Upper lobe of left lung (tissue), 6 donors: ENCODE measurements at regions not wholly inside any gene's neighbourhood (a gene's known extent, or its start where the extent isn't known, plus 50 kb on each side); places are given as distances from the start of the nearest gene placed in this dataset.

Experiments used
- ATAC-seq, 2 donors: fragments of 200-7000 bp; cut with Tn5 transposase; one replicate each; pipeline ENCODE4 v1.9.1; 2022; ENCODE audit warnings: mild to moderate bottlenecking in 2 of 2, moderate library complexity in 2 of 2; ENCODE audit not compliant: low FRiP score in 2 of 2
- DNase-seq, 2 donors: peaks; one replicate each; pipeline ENCODE4 v3.0.0-alpha.2; 2019 to 2020
- H3K27ac ChIP-seq, 4 donors: fragments of 200-600 bp; sonication (generic); one replicate each; pipeline ENCODE4 v1.5.1; 2016 to 2019
- H3K27me3 ChIP-seq, 4 donors: fragments of 200-600 bp; sonication (generic); one replicate each; pipeline ENCODE4 v1.5.1; 2017 to 2019
- H3K36me3 ChIP-seq, 4 donors: fragments of 200-600 bp; sonication (generic); one replicate each; pipeline ENCODE4 v1.5.1; 2016 to 2019
- H3K4me1 ChIP-seq, 4 donors: fragments of 200-600 bp; sonication (generic); one replicate each; pipeline ENCODE4 v1.5.1; 2018 to 2019
- H3K4me3 ChIP-seq, 4 donors: fragments of 200-600 bp; sonication (generic); one replicate each; pipeline ENCODE4 v1.5.1; 2017 to 2019; ENCODE audit warnings: mild to moderate bottlenecking in 2 of 4, moderate library complexity in 1 of 4
- H3K9me3 ChIP-seq, 4 donors: fragments of 200-600 bp; sonication (generic); one replicate each; pipeline ENCODE4 v1.5.1; 2018 to 2019
- CTCF ChIP-seq, 6 experiments: fragments of 450-650 bp in 4 of 6; fragments of 200-600 bp in 2 of 6; sonication (generic) in 2 of 6; IDR thresholded peaks; one replicate each; pipeline ENCODE4 v1.5.1; 2016 to 2019; ENCODE audit warnings: antibody characterized with exemption in 6 of 6
- EP300 ChIP-seq, 4 donors: sonication (generic); formaldehyde crosslinking; IDR thresholded peaks; one replicate each; pipeline ENCODE4 v1.5.1; 2017; ENCODE audit warnings: antibody characterized with exemption in 4 of 4, control low read depth in 2 of 4
- POLR2A ChIP-seq, 4 donors: fragments of 450-650 bp; IDR thresholded peaks; one replicate each; pipeline ENCODE4 v1.5.1; 2016 to 2017; ENCODE audit warnings: antibody characterized with exemption in 4 of 4, mild to moderate bottlenecking in 2 of 4
- POLR2AphosphoS5 ChIP-seq, 2 donors: sonication (generic); formaldehyde crosslinking; IDR thresholded peaks; one replicate each; pipeline ENCODE4 v1.5.1; 2017; ENCODE audit warnings: antibody characterized with exemption in 2 of 2
- WGBS, 2 donors: methylation state at CpG; one replicate each; pipeline ENCODE4 v1.1.5; 2017 to 2018; 5-methylcytosine and 5-hydroxymethylcytosine counted together
- donor health status: DM: no; HTN: no; CAD: no; lungs with moderate emphysema.
- donor health status: DM: no; HTN: yes; CAD: no; lungs with severe emphysema.

- Histone ChIP-seq H3K27ac (no peak overlapping the region), H3K4me3 (no peak overlapping the region), H3K9me3 (no peaks in the 10 kb centered on the region), H3K36me3 (no peaks in the 10 kb centered on the region), H3K27me3 (no peaks in the 10 kb centered on the region), H3K4me1 (no peaks in the 10 kb centered on the region)
- DNase-seq = no peak
- TF ChIP-seq CTCF (IDR thresholded peaks at IDR 0.05) (no peak), POLR2A (IDR thresholded peaks at IDR 0.05) (no peak), POLR2AphosphoS5 (IDR thresholded peaks at IDR 0.05) (no peak), EP300 (IDR thresholded peaks at IDR 0.05) (no peak)
- ATAC-seq = no peak
Measured at GRCh38 chr2:57100436-57100835, 916.6 kb downstream of the CCDC85A start.

- TF ChIP-seq EP300 (IDR thresholded peaks at IDR 0.05) (no peak), POLR2AphosphoS5 (IDR thresholded peaks at IDR 0.05) (no peak), POLR2A (IDR thresholded peaks at IDR 0.05) (no peak), CTCF (IDR thresholded peaks at IDR 0.05) (no peak)
- no peak for DNase-seq
- H3K36me3 ChIP-seq = no peaks in the 10 kb centered on the region
- H3K4me3 ChIP-seq = no peak overlapping the region
- H3K9me3 ChIP-seq = peaks cover 0 to 9% (median 2%) of the 10 kb centered on the region in 4 donors
- WGBS, 2 donors = 83 to 85% methylated on average over 4 of the region's 4 CpGs
- H3K27ac ChIP-seq = no peak overlapping the region
- no peaks in the 10 kb centered on the region for H3K27me3 ChIP-seq
- ATAC-seq = no peak
- no peaks in the 10 kb centered on the region for H3K4me1 ChIP-seq
Measured at GRCh38 chr2:57105694-57106093, 921.9 kb downstream of the CCDC85A start.

- DNase-seq (no peak), ATAC-seq (no peak)
- no peak overlapping the region for H3K27ac ChIP-seq
- peaks cover 0 to 9% (median 2%) of the 10 kb centered on the region in 4 donors for H3K9me3 ChIP-seq
- H3K36me3 ChIP-seq = no peaks in the 10 kb centered on the region
- no peak overlapping the region for H3K4me3 ChIP-seq
- H3K27me3 ChIP-seq = no peaks in the 10 kb centered on the region
- H3K4me1 ChIP-seq = no peaks in the 10 kb centered on the region
- TF ChIP-seq POLR2AphosphoS5 (IDR thresholded peaks at IDR 0.05) (no peak), EP300 (IDR thresholded peaks at IDR 0.05) (no peak), POLR2A (IDR thresholded peaks at IDR 0.05) (no peak), CTCF (IDR thresholded peaks at IDR 0.05) (no peak)
- WGBS, 2 donors = 54 to 66% methylated on average over 2 of the region's 2 CpGs
Measured at GRCh38 chr2:57107353-57107752, 923.6 kb downstream of the CCDC85A start.

GRCh38 chr2:57111531-57111930 is 927.7 kb downstream of the CCDC85A start:
- H3K27ac ChIP-seq = no peak overlapping the region
- H3K36me3 ChIP-seq = no peaks in the 10 kb centered on the region
- H3K27me3 ChIP-seq = no peaks in the 10 kb centered on the region
- WGBS, 2 donors = 96% methylated on average over 2 of the region's 2 CpGs
- DNase-seq = no peak
- no peak for TF ChIP-seq EP300 (IDR thresholded peaks at IDR 0.05)
- no peak for TF ChIP-seq POLR2AphosphoS5 (IDR thresholded peaks at IDR 0.05)
- TF ChIP-seq CTCF (IDR thresholded peaks at IDR 0.05) = no peak
- no peak for TF ChIP-seq POLR2A (IDR thresholded peaks at IDR 0.05)
- no peaks in the 10 kb centered on the region for H3K4me1 ChIP-seq
- ATAC-seq = no peak
- no peak overlapping the region for H3K4me3 ChIP-seq
- H3K9me3 ChIP-seq = peaks cover 0 to 9% (median 2%) of the 10 kb centered on the region in 4 donors

- DNase-seq = no peak
- no peak overlapping the region for H3K27ac ChIP-seq
- H3K36me3 ChIP-seq = no peaks in the 10 kb centered on the region
- no peak overlapping the region for H3K4me3 ChIP-seq
- no peak for TF ChIP-seq EP300 (IDR thresholded peaks at IDR 0.05)
- no peak for TF ChIP-seq CTCF (IDR thresholded peaks at IDR 0.05)
- TF ChIP-seq POLR2A (IDR thresholded peaks at IDR 0.05) = no peak
- no peak for TF ChIP-seq POLR2AphosphoS5 (IDR thresholded peaks at IDR 0.05)
- no peaks in the 10 kb centered on the region for H3K27me3 ChIP-seq
- no peaks in the 10 kb centered on the region for H3K4me1 ChIP-seq
- no peaks in the 10 kb centered on the region for H3K9me3 ChIP-seq
- ATAC-seq = no peak
Measured at GRCh38 chr2:57119141-57119540, 927.5 kb upstream of the VRK2 start.
